ENCODE measurements at regions not wholly inside any gene's neighbourhood (a gene's known extent, or its start where the extent isn't known, plus 50 kb on each side); places are given as distances from the start of the nearest gene placed in this dataset.

DNA sequence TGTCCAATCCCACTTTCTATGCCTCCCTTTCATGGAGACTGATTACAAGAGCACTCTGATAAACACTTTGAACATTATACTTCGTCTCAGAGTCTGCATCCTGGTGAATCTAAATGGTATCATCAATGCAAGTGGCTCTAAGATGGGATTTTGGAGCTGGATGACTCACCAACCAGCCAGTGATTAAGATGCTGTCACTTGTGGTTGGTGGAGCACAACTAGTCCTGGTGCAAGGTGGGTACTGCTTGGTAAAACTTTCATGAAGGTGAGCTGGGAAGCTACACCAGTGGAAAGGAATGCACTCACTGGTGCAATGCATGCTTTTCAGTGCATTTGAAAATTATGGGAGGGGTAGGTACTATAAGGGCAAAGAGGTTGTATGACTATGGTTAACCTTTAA is 137.7 kb upstream of the TRIB2 start:
- TF ChIP-seq, protein P1, sequence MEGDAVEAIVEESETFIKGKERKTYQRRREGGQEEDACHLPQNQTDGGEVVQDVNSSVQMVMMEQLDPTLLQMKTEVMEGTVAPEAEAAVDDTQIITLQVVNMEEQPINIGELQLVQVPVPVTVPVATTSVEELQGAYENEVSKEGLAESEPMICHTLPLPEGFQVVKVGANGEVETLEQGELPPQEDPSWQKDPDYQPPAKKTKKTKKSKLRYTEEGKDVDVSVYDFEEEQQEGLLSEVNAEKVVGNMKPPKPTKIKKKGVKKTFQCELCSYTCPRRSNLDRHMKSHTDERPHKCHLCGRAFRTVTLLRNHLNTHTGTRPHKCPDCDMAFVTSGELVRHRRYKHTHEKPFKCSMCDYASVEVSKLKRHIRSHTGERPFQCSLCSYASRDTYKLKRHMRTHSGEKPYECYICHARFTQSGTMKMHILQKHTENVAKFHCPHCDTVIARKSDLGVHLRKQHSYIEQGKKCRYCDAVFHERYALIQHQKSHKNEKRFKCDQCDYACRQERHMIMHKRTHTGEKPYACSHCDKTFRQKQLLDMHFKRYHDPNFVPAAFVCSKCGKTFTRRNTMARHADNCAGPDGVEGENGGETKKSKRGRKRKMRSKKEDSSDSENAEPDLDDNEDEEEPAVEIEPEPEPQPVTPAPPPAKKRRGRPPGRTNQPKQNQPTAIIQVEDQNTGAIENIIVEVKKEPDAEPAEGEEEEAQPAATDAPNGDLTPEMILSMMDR (IDR thresholded peaks at IDR 0.05): no peak
- no peak for TF ChIP-seq EP300 (IDR thresholded peaks at IDR 0.05)
